ENCODE measurements at regions not wholly inside any gene's neighbourhood (a gene's known extent, or its start where the extent isn't known, plus 50 kb on each side); places are given as distances from the start of the nearest gene placed in this dataset.

DNA sequence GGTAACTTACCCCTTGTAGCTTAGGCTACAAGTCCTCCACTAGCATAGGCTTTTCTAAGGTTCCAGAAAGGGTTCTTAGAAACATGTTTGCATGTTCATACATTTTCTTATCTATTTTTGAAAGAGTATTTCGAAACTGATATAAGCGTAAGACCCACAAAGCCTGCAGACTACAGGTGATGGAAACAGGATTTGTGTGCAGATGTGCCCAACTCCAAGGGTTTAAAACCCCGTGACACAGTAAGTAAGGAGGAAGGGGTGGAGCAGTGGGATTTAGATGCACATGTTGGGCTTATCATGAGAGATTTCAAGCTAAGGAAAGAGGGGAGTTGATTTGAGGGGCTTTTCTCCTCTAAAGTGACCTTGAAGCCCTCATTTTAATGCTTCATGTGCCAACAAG is 164.7 kb downstream of the LTN1 start:
- no peak overlapping the region for H3K9ac ChIP-seq (ENCODE audit: low read length)
- H3K4me3 ChIP-seq (ENCODE audit: insufficient read depth, low read length, poor library complexity, severe bottlenecking) = no peak overlapping the region
- H2AFZ ChIP-seq (ENCODE audit: low read depth, low read length, severe bottlenecking) = no peak overlapping the region
- H3K27ac ChIP-seq (ENCODE audit: low read depth, low read length) = no peak overlapping the region
- H3K9me2 ChIP-seq (replicated peaks; ENCODE audit: insufficient read depth, low read length) = 0 out of 2 replicates have a peak, but pooled peaks cover 4% of the 10 kb centered on the region
- no peaks in the 10 kb centered on the region for H4K20me1 ChIP-seq (ENCODE audit: low read depth, low read length)
- no peaks in the 10 kb centered on the region for H3K36me3 ChIP-seq (ENCODE audit: low read length)
- no peaks in the 10 kb centered on the region for H3K79me2 ChIP-seq (ENCODE audit: insufficient read depth, low read length)
- no peak overlapping the region for H3K4me2 ChIP-seq (ENCODE audit: low read depth, low read length, poor library complexity, severe bottlenecking)
- H3F3A ChIP-seq (ENCODE audit: insufficient read depth) = no peaks in the 10 kb centered on the region
- H3K27me3 ChIP-seq (ENCODE audit: low read length) = no peaks in the 10 kb centered on the region
- no peaks in the 10 kb centered on the region for H3K9me3 ChIP-seq (ENCODE audit: insufficient read depth, low read length)
- TF ChIP-seq EZH2phosphoT487 (conservative IDR thresholded peaks at IDR 0.05; ENCODE audit: low read length) = no peak
- TF ChIP-seq, protein P1, sequence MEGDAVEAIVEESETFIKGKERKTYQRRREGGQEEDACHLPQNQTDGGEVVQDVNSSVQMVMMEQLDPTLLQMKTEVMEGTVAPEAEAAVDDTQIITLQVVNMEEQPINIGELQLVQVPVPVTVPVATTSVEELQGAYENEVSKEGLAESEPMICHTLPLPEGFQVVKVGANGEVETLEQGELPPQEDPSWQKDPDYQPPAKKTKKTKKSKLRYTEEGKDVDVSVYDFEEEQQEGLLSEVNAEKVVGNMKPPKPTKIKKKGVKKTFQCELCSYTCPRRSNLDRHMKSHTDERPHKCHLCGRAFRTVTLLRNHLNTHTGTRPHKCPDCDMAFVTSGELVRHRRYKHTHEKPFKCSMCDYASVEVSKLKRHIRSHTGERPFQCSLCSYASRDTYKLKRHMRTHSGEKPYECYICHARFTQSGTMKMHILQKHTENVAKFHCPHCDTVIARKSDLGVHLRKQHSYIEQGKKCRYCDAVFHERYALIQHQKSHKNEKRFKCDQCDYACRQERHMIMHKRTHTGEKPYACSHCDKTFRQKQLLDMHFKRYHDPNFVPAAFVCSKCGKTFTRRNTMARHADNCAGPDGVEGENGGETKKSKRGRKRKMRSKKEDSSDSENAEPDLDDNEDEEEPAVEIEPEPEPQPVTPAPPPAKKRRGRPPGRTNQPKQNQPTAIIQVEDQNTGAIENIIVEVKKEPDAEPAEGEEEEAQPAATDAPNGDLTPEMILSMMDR (IDR thresholded peaks at IDR 0.05; ENCODE audit: insufficient read depth, low read length, poor library complexity, severe bottlenecking) = no peak

DNA sequence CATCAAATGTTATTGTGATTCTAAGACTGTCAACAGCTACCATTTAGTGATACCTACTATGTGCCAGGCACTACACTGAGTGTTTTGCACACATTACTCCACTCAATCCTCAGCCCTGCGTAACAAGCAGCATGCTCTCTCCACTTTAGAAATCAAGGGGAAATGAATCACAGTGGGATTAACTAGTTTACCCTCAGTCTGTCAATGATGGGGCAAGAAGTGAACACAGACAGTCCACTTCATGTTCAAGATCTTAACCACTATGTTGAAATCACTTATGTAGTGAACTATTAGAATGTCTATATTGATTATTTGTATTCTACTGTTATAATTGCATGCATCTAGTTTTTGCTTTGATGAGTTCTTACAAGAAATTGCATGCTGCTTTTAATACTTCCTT is 165.3 kb downstream of the LTN1 start:
- TF ChIP-seq, protein P1 (IDR thresholded peaks at IDR 0.05; ENCODE audit: insufficient read depth, low read length, poor library complexity, severe bottlenecking) = no peak
- no peak for TF ChIP-seq EZH2phosphoT487 (conservative IDR thresholded peaks at IDR 0.05; ENCODE audit: low read length)
- no peak overlapping the region for H3K27ac ChIP-seq (ENCODE audit: low read depth, low read length)
- no peaks in the 10 kb centered on the region for H3K36me3 ChIP-seq (ENCODE audit: low read length)
- H4K20me1 ChIP-seq (ENCODE audit: low read depth, low read length) = no peaks in the 10 kb centered on the region
- no peak overlapping the region for H2AFZ ChIP-seq (ENCODE audit: low read depth, low read length, severe bottlenecking)
- H3K4me2 ChIP-seq (ENCODE audit: low read depth, low read length, poor library complexity, severe bottlenecking) = no peak overlapping the region
- H3K9me2 ChIP-seq (replicated peaks; ENCODE audit: insufficient read depth, low read length) = 0 out of 2 replicates have a peak, but pooled peaks cover 4% of the 10 kb centered on the region
- no peaks in the 10 kb centered on the region for H3K27me3 ChIP-seq (ENCODE audit: low read length)
- no peak overlapping the region for H3K4me3 ChIP-seq (ENCODE audit: insufficient read depth, low read length, poor library complexity, severe bottlenecking)
- no peaks in the 10 kb centered on the region for H3F3A ChIP-seq (ENCODE audit: insufficient read depth)
- no peaks in the 10 kb centered on the region for H3K79me2 ChIP-seq (ENCODE audit: insufficient read depth, low read length)
- no peaks in the 10 kb centered on the region for H3K9me3 ChIP-seq (ENCODE audit: insufficient read depth, low read length)
- H3K9ac ChIP-seq (ENCODE audit: low read length) = no peak overlapping the region

DNA sequence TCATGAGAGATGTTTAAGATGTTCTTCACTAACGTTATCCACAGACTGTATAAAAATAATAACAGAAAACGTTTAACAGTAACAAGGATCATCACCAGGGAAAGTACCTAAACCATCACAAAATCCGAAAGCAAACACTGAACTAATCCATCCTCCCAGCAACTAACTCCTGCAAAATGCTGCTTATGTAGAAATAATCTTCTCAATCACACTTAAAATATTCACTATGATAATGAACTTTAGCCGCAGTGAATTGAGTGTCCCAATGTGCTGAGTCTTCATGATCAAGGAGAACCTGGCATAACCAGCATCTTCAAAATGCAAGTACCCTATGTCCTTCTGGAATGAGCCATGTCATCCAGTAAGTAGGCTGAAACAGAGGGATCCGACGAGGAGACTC is 166.1 kb downstream of the LTN1 start:
- H3K9me2 ChIP-seq (replicated peaks; ENCODE audit: insufficient read depth, low read length) = 0 out of 2 replicates have a peak, but pooled peaks cover 4% of the 10 kb centered on the region
- no peak overlapping the region for H3K27ac ChIP-seq (ENCODE audit: low read depth, low read length)
- TF ChIP-seq EZH2phosphoT487 (conservative IDR thresholded peaks at IDR 0.05; ENCODE audit: low read length) = no peak
- TF ChIP-seq, protein P1 (IDR thresholded peaks at IDR 0.05; ENCODE audit: insufficient read depth, low read length, poor library complexity, severe bottlenecking) = no peak
- no peaks in the 10 kb centered on the region for H3K79me2 ChIP-seq (ENCODE audit: insufficient read depth, low read length)
- H3K9ac ChIP-seq (ENCODE audit: low read length) = no peak overlapping the region
- no peaks in the 10 kb centered on the region for H4K20me1 ChIP-seq (ENCODE audit: low read depth, low read length)
- no peaks in the 10 kb centered on the region for H3K36me3 ChIP-seq (ENCODE audit: low read length)
- no peaks in the 10 kb centered on the region for H3K9me3 ChIP-seq (ENCODE audit: insufficient read depth, low read length)
- H3K4me3 ChIP-seq (ENCODE audit: insufficient read depth, low read length, poor library complexity, severe bottlenecking) = no peak overlapping the region
- no peak overlapping the region for H2AFZ ChIP-seq (ENCODE audit: low read depth, low read length, severe bottlenecking)
- H3F3A ChIP-seq (ENCODE audit: insufficient read depth) = no peaks in the 10 kb centered on the region
- H3K4me2 ChIP-seq (ENCODE audit: low read depth, low read length, poor library complexity, severe bottlenecking) = no peak overlapping the region
- H3K27me3 ChIP-seq (ENCODE audit: low read length) = no peaks in the 10 kb centered on the region
